ENCODE measurements at regions not wholly inside any gene's neighbourhood (a gene's known extent, or its start where the extent isn't known, plus 50 kb on each side); places are given as distances from the start of the nearest gene placed in this dataset.

- intact Hi-C loops (cut with micrococcal nuclease) = no loop called here
- Histone ChIP-seq H3K27me3 (ENCODE audit: control insufficient read depth, insufficient read depth, low read length) (no peaks in the 10 kb centered on the region), H3K27ac (ENCODE audit: low read length) (no peak overlapping the region), H3K4me3 (ENCODE audit: low read length) (no peak overlapping the region), H3K9me3 (ENCODE audit: control insufficient read depth, insufficient read depth, low read length) (no peaks in the 10 kb centered on the region), H3K4me1 (ENCODE audit: control insufficient read depth, insufficient read depth, low read length) (no peaks in the 10 kb centered on the region), H3K36me3 (ENCODE audit: control insufficient read depth, insufficient read depth, low read length) (no peaks in the 10 kb centered on the region)
- no peak overlapping the region for H3K4me3 Mint-ChIP-seq
- H3K9me3 Mint-ChIP-seq = no peaks in the 10 kb centered on the region
- ATAC-seq (no peak), DNase-seq (no peak)
- H3K27me3 Mint-ChIP-seq (ENCODE audit: low read depth in 2 of 2) = peaks cover 0 to 9% of the 10 kb centered on the region in 2 donors
- no peak for TF ChIP-seq CTCF (IDR thresholded peaks at IDR 0.05)
- peaks cover 18 to 21% of the 10 kb centered on the region in 2 donors for H3K4me1 Mint-ChIP-seq
- no peaks in the 10 kb centered on the region for H3K36me3 Mint-ChIP-seq
- H3K27ac Mint-ChIP-seq = no peak overlapping the region
Measured at GRCh38 chr14:65943150-65943549, 530.6 kb downstream of the FUT8 start.

GRCh38 chr14:65943916-65944410 is 531.4 kb downstream of the FUT8 start:
- DNase-seq = no peak
- Histone ChIP-seq H3K4me1 (ENCODE audit: control insufficient read depth, insufficient read depth, low read length) (no peaks in the 10 kb centered on the region), H3K9me3 (ENCODE audit: control insufficient read depth, insufficient read depth, low read length) (no peaks in the 10 kb centered on the region), H3K36me3 (ENCODE audit: control insufficient read depth, insufficient read depth, low read length) (no peaks in the 10 kb centered on the region), H3K4me3 (ENCODE audit: low read length) (no peak overlapping the region), H3K27me3 (ENCODE audit: control insufficient read depth, insufficient read depth, low read length) (no peaks in the 10 kb centered on the region), H3K27ac (ENCODE audit: low read length) (no peak overlapping the region)
- Mint-ChIP-seq H3K27me3 (ENCODE audit: low read depth in 2 of 2) (peaks cover 0 to 12% of the 10 kb centered on the region in 2 donors), H3K27ac (no peak overlapping the region), H3K36me3 (no peaks in the 10 kb centered on the region), H3K4me1 (peaks cover 12 to 21% of the 10 kb centered on the region in 2 donors), H3K9me3 (no peaks in the 10 kb centered on the region), H3K4me3 (no peak overlapping the region)
- ATAC-seq = no peak
- 94% methylated on average over 5 of the region's 5 CpGs for WGBS (ENCODE audit: insufficient coverage)
- intact Hi-C loops (cut with micrococcal nuclease) = no loop called here
- no peak for TF ChIP-seq CTCF (IDR thresholded peaks at IDR 0.05)

GRCh38 chr14:65945327-65945726 is 532.8 kb downstream of the FUT8 start:
- Mint-ChIP-seq H3K27ac (no peak overlapping the region), H3K4me3 (no peak overlapping the region), H3K9me3 (no peaks in the 10 kb centered on the region), H3K4me1 (peaks cover 15 to 30% of the 10 kb centered on the region in 2 donors), H3K36me3 (no peaks in the 10 kb centered on the region), H3K27me3 (ENCODE audit: low read depth in 2 of 2) (peaks cover 0 to 12% of the 10 kb centered on the region in 2 donors)
- Histone ChIP-seq H3K36me3 (ENCODE audit: control insufficient read depth, insufficient read depth, low read length) (no peaks in the 10 kb centered on the region), H3K9me3 (ENCODE audit: control insufficient read depth, insufficient read depth, low read length) (no peaks in the 10 kb centered on the region), H3K27me3 (ENCODE audit: control insufficient read depth, insufficient read depth, low read length) (no peaks in the 10 kb centered on the region), H3K27ac (ENCODE audit: low read length) (no peak overlapping the region), H3K4me3 (ENCODE audit: low read length) (no peak overlapping the region), H3K4me1 (ENCODE audit: control insufficient read depth, insufficient read depth, low read length) (peaks cover 8% of the 10 kb centered on the region)
- WGBS (ENCODE audit: insufficient coverage) = 94% methylated on average over 3 of the region's 3 CpGs
- intact Hi-C loops (cut with micrococcal nuclease) = no loop called here
- TF ChIP-seq CTCF (IDR thresholded peaks at IDR 0.05) = no peak
- ATAC-seq = no peak
- DNase-seq = no peak

GRCh38 chr14:65946494-65946893 is 534.0 kb downstream of the FUT8 start:
- Histone ChIP-seq H3K36me3 (ENCODE audit: control insufficient read depth, insufficient read depth, low read length) (no peaks in the 10 kb centered on the region), H3K4me1 (ENCODE audit: control insufficient read depth, insufficient read depth, low read length) (peaks cover 13% of the 10 kb centered on the region), H3K9me3 (ENCODE audit: control insufficient read depth, insufficient read depth, low read length) (no peaks in the 10 kb centered on the region), H3K27me3 (ENCODE audit: control insufficient read depth, insufficient read depth, low read length) (no peaks in the 10 kb centered on the region), H3K27ac (ENCODE audit: low read length) (no peak overlapping the region), H3K4me3 (ENCODE audit: low read length) (no peak overlapping the region)
- Mint-ChIP-seq H3K9me3 (no peaks in the 10 kb centered on the region), H3K27me3 (ENCODE audit: low read depth in 2 of 2) (peaks cover 0 to 12% of the 10 kb centered on the region in 2 donors), H3K4me1 (peaks cover 22 to 34% of the 10 kb centered on the region in 2 donors), H3K4me3 (no peak overlapping the region), H3K27ac (no peak overlapping the region), H3K36me3 (no peaks in the 10 kb centered on the region)
- intact Hi-C loops (cut with micrococcal nuclease) = no loop called here
- 88% methylated on average over 4 of the region's 4 CpGs for WGBS (ENCODE audit: insufficient coverage)
- no peak for DNase-seq
- no peak for TF ChIP-seq CTCF (IDR thresholded peaks at IDR 0.05)
- no peak for ATAC-seq

Data from natural killer cell (primary cell).